ENCODE measurements at regions not wholly inside any gene's neighbourhood (a gene's known extent, or its start where the extent isn't known, plus 50 kb on each side); places are given as distances from the start of the nearest gene placed in this dataset.

- POLR2A ChIA-PET = no interaction called here
- TF ChIP-seq ZNF280C (tag by site-specific recombination; IDR thresholded peaks at IDR 0.05) = no peak
- no peak for TF ChIP-seq ZNF610 (tag by site-specific recombination; IDR thresholded peaks at IDR 0.05; ENCODE audit: borderline replicate concordance)
- TF ChIP-seq ZNF792 (tag by site-specific recombination; IDR thresholded peaks at IDR 0.05) = no peak
- no peak for TF ChIP-seq MZF1 (tag by site-specific recombination; IDR thresholded peaks at IDR 0.05; ENCODE audit: borderline replicate concordance)
- TF ChIP-seq AEBP2 (tag by site-specific recombination; IDR thresholded peaks at IDR 0.05; ENCODE audit: borderline replicate concordance) = no peak
- TF ChIP-seq ZNF221 (tag by site-specific recombination; IDR thresholded peaks at IDR 0.05; ENCODE audit: borderline replicate concordance) = no peak
- no peak for TF ChIP-seq ZNF416 (tag by site-specific recombination; IDR thresholded peaks at IDR 0.05)
- no peak for TF ChIP-seq ZNF274 (IDR thresholded peaks at IDR 0.05; ENCODE audit: low read length)
- TF ChIP-seq ZNF274 (tag by site-specific recombination; IDR thresholded peaks at IDR 0.05; ENCODE audit: borderline replicate concordance) = no peak
- no peak for TF ChIP-seq ZNF555 (tag by site-specific recombination; conservative IDR thresholded peaks at IDR 0.05)
- TF ChIP-seq ZNF404 (tag by site-specific recombination; IDR thresholded peaks at IDR 0.05) = no peak
- TF ChIP-seq ZNF121 (tag by site-specific recombination; IDR thresholded peaks at IDR 0.05) = no peak
- H3K36me3 ChIP-seq (ENCODE audit: control insufficient read depth in 2 of 2, insufficient read depth in 1 of 2, low read length in 2 of 2) = no peaks in the 10 kb centered on the region
These were observed 382.3 kb upstream of the ZFP42 start for GRCh38 chr4:187613089-187613839.

GRCh38 chr4:187615972-187616371 lies 379.6 kb upstream of the ZFP42 start:
- no peaks in the 10 kb centered on the region for H3K36me3 ChIP-seq (ENCODE audit: control insufficient read depth in 2 of 2, insufficient read depth in 1 of 2, low read length in 2 of 2)
- no peaks in the 10 kb centered on the region; the same call in 1 of the 2 replicates for H3K4me1 ChIP-seq (ENCODE audit: control insufficient read depth, insufficient read depth, low read length)
- no peak overlapping the region for H3K27ac ChIP-seq (ENCODE audit: extremely low read depth, low read depth, low read length)
- H3K4me3 ChIP-seq (ENCODE audit: low read depth, low read length) = no peak overlapping the region
- no peak for TF ChIP-seq YY2 (tag by site-specific recombination; IDR thresholded peaks at IDR 0.05)
- TF ChIP-seq ZNF473 (tag by site-specific recombination; IDR thresholded peaks at IDR 0.05) = no peak
- no peak for TF ChIP-seq ZNF544 (tag by site-specific recombination; IDR thresholded peaks at IDR 0.05)
- no peak for TF ChIP-seq BCL11B (tag by site-specific recombination; IDR thresholded peaks at IDR 0.05; ENCODE audit: low read depth)
- no peak for TF ChIP-seq ZNF670 (tag by site-specific recombination; IDR thresholded peaks at IDR 0.05; ENCODE audit: low read depth)
- no peak for TF ChIP-seq HOXC10 (CRISPR knock-in tag; IDR thresholded peaks at IDR 0.05)
- ChIA-PET POLR2A (no interaction called here), CTCF (interaction anchor here (0.7 kb wide), 1 partner anchor 9 kb away, joined by 4 read pairs; no protein-coding TSS in a partner anchor)
- H3K9me3 ChIP-seq (ENCODE audit: control insufficient read depth, insufficient read depth, low read depth, low read length) = no peaks in the 10 kb centered on the region

More at GRCh38 chr4:187613089-187613839, 382.3 kb upstream of the ZFP42 start:
- CTCF ChIA-PET = no interaction called here
- Histone ChIP-seq H3K4me1 (ENCODE audit: control insufficient read depth, insufficient read depth, low read length) (no peaks in the 10 kb centered on the region), H3K4me3 (ENCODE audit: low read depth, low read length) (no peak overlapping the region), H3K9me3 (ENCODE audit: control insufficient read depth, insufficient read depth, low read depth, low read length) (no peaks in the 10 kb centered on the region), H3K27ac (ENCODE audit: extremely low read depth, low read depth, low read length) (no peak overlapping the region)

GRCh38 chr4:187617113-187617512 lies 378.5 kb upstream of the ZFP42 start:
- Histone ChIP-seq H3K27ac (ENCODE audit: extremely low read depth, low read depth, low read length) (no peak overlapping the region), H3K4me1 (ENCODE audit: control insufficient read depth, insufficient read depth, low read length) (no peaks in the 10 kb centered on the region; the same call in 1 of the 2 replicates), H3K9me3 (ENCODE audit: control insufficient read depth, insufficient read depth, low read depth, low read length) (no peaks in the 10 kb centered on the region), H3K4me3 (ENCODE audit: low read depth, low read length) (no peak overlapping the region), H3K36me3 (ENCODE audit: control insufficient read depth in 2 of 2, insufficient read depth in 1 of 2, low read length in 2 of 2) (no peaks in the 10 kb centered on the region)
- TF ChIP-seq ZBTB10 (tag by site-specific recombination; IDR thresholded peaks at IDR 0.05) (no peak), ZNF449 (tag by site-specific recombination; IDR thresholded peaks at IDR 0.05) (no peak), ZNF292 (tag by site-specific recombination; IDR thresholded peaks at IDR 0.05; ENCODE audit: borderline replicate concordance, low read depth) (no peak), SP7 (tag by site-specific recombination; IDR thresholded peaks at IDR 0.05) (peak; percentile 28; the same call in 1 of the 2 replicates)
- CTCF ChIA-PET = no interaction called here
- POLR2A ChIA-PET = no interaction called here

All from HEK293 (cell line).